H4 (cell line): ENCODE measurements at regions not wholly inside any gene's neighbourhood (a gene's known extent, or its start where the extent isn't known, plus 50 kb on each side); places are given as distances from the start of the nearest gene placed in this dataset.
"Not testable (repeated sequence)": the region's sequence is repeated elsewhere in the genome, so short reads cannot be mapped to it uniquely, and the experiment has no call there.

ENCODE experiments used
- DNase-seq: peaks from one replicate; pipeline ENCODE4 v3.0.0-alpha.2; 2015; ENCODE audit warnings: low spot score

- no peak for DNase-seq
Observed at GRCh38 chr3:106848099-106848498, 529.1 kb upstream of the CCDC54 start.

- DNase-seq: no peak
Observed at GRCh38 chr3:106850437-106850836, 526.8 kb upstream of the CCDC54 start.

- DNase-seq: not testable (repeated sequence)
Observed at GRCh38 chr3:106858321-106858720, 518.9 kb upstream of the CCDC54 start.

- DNase-seq: no peak
Observed at GRCh38 chr3:106860182-106860581, 517.1 kb upstream of the CCDC54 start.

GRCh38 chr3:106862067-106862466 is 515.2 kb upstream of the CCDC54 start:
- no peak for DNase-seq

- DNase-seq: no peak
Observed at GRCh38 chr3:106877627-106878026, 499.6 kb upstream of the CCDC54 start.

GRCh38 chr3:106880206-106880605 is 497.0 kb upstream of the CCDC54 start:
- no peak for DNase-seq

GRCh38 chr3:106881186-106881585 is 496.1 kb upstream of the CCDC54 start:
- no peak for DNase-seq

GRCh38 chr3:106882297-106882696 is 494.9 kb upstream of the CCDC54 start:
- no peak for DNase-seq

GRCh38 chr3:106906074-106906473 is 471.2 kb upstream of the CCDC54 start:
- DNase-seq: no peak

GRCh38 chr3:106908181-106908938 is 468.9 kb upstream of the CCDC54 start:
- DNase-seq: no peak

GRCh38 chr3:106913111-106913698 is 464.0 kb upstream of the CCDC54 start:
- peak; percentile 4 for DNase-seq

GRCh38 chr3:106913966-106914365 is 463.3 kb upstream of the CCDC54 start:
- no peak for DNase-seq

GRCh38 chr3:106920609-106921008 is 456.6 kb upstream of the CCDC54 start:
- no peak for DNase-seq

GRCh38 chr3:106929081-106929480 is 448.2 kb upstream of the CCDC54 start:
- no peak for DNase-seq

GRCh38 chr3:106930086-106930485 is 447.2 kb upstream of the CCDC54 start:
- no peak for DNase-seq

- DNase-seq: no peak
Observed at GRCh38 chr3:106931904-106932303, 445.3 kb upstream of the CCDC54 start.

GRCh38 chr3:106936337-106936736 is 440.9 kb upstream of the CCDC54 start:
- no peak for DNase-seq

- DNase-seq: no peak
Observed at GRCh38 chr3:106942051-106942450, 435.2 kb upstream of the CCDC54 start.

- DNase-seq: no peak
Observed at GRCh38 chr3:106943071-106943470, 434.2 kb upstream of the CCDC54 start.

GRCh38 chr3:106945435-106945834 is 431.8 kb upstream of the CCDC54 start:
- no peak for DNase-seq

GRCh38 chr3:106946866-106947265 is 430.4 kb upstream of the CCDC54 start:
- no peak for DNase-seq

GRCh38 chr3:106957029-106957428 is 420.2 kb upstream of the CCDC54 start:
- no peak for DNase-seq

GRCh38 chr3:106962993-106963392 is 414.2 kb upstream of the CCDC54 start:
- no peak for DNase-seq
